OCI-LY1 (cell line): ENCODE measurements at regions not wholly inside any gene's neighbourhood (a gene's known extent, or its start where the extent isn't known, plus 50 kb on each side); places are given as distances from the start of the nearest gene placed in this dataset.

Experiments
- H2AFZ ChIP-seq: fragments of 200-600 bp; sonication (generic), shearing (Covaris generic); 2 replicates; pipeline ENCODE4 v1.6.0; 2014; ENCODE audit warnings: antibody characterized with exemption, mild to moderate bottlenecking, low read length
- H3F3A ChIP-seq: fragments of 200-600 bp; sonication (generic), shearing (Covaris generic); 2 replicates; pipeline ENCODE4 v1.6.0; 2014; ENCODE audit warnings: mild to moderate bottlenecking, antibody characterized with exemption, low read length, moderate library complexity; ENCODE audit not compliant: insufficient read depth
- H3K27ac ChIP-seq: fragments of 200-600 bp; sonication (generic); 2 replicates; pipeline ENCODE4 v1.5.1; 2014; ENCODE audit warnings: low read length, mixed run types, mild to moderate bottlenecking, low read depth; ENCODE audit not compliant: poor library complexity, severe bottlenecking
- H3K27me3 ChIP-seq: fragments of 200-600 bp; sonication (generic); 2 replicates; pipeline ENCODE4 v1.6.0; 2014; ENCODE audit warnings: antibody characterized with exemption, mild to moderate bottlenecking, low read length, moderate library complexity; ENCODE audit not compliant: insufficient read depth
- H3K36me3 ChIP-seq: fragments of 200-600 bp; sonication (generic); 2 replicates; pipeline ENCODE4 v1.6.1; 2014; ENCODE audit warnings: mild to moderate bottlenecking, antibody characterized with exemption, low read length, moderate library complexity, mixed read lengths; ENCODE audit not compliant: insufficient read depth
- H3K4me1 ChIP-seq: fragments of 200-600 bp; sonication (generic); 2 replicates; pipeline ENCODE4 v1.5.1; 2014; ENCODE audit warnings: mild to moderate bottlenecking, low read length, moderate library complexity; ENCODE audit not compliant: insufficient read depth, severe bottlenecking
- H3K4me2 ChIP-seq: fragments of 200-600 bp; sonication (generic), shearing (Covaris generic); 2 replicates; pipeline ENCODE4 v1.6.1; 2014; ENCODE audit warnings: low read length
- H3K4me3 ChIP-seq: fragments of 200-600 bp; sonication (generic); 2 replicates; pipeline ENCODE4 v1.5.1; 2014; ENCODE audit warnings: low read length, low read depth, mild to moderate bottlenecking, mixed read lengths; ENCODE audit not compliant: poor library complexity, severe bottlenecking
- H3K79me2 ChIP-seq: fragments of 200-600 bp; shearing (Covaris generic); 2 replicates; pipeline ENCODE4 v1.6.1; 2016; ENCODE audit warnings: mixed run types, low read length, mixed read lengths; ENCODE audit not compliant: insufficient read depth
- H3K9ac ChIP-seq: fragments of 200-600 bp; sonication (generic), shearing (Covaris generic); 2 replicates; pipeline ENCODE4 v1.6.1; 2014; ENCODE audit warnings: mild to moderate bottlenecking, low read length, mixed read lengths
- H3K9me2 ChIP-seq: fragments of 200-600 bp; sonication (generic), shearing (Covaris generic); 2 replicates; pipeline ENCODE4 v1.6.1; 2014; ENCODE audit warnings: low read depth, mild to moderate bottlenecking, low read length, mixed read lengths
- H3K9me3 ChIP-seq: fragments of 200-600 bp; shearing (Covaris generic); 2 replicates; pipeline ENCODE4 v1.6.1; 2014; ENCODE audit warnings: low read length, mixed read lengths
- H4K20me1 ChIP-seq: fragments of 200-600 bp; sonication (generic), shearing (Covaris generic); 2 replicates; pipeline ENCODE4 v1.6.0; 2016; ENCODE audit warnings: mild to moderate bottlenecking, low read length; ENCODE audit not compliant: insufficient read depth
- EZH2 ChIP-seq: fragments of 200-600 bp; sonication (generic), shearing (Covaris generic); IDR thresholded peaks from 2 replicates; pipeline ENCODE4 v1.8.0; 2017; ENCODE audit warnings: borderline replicate concordance, mixed run types, mild to moderate bottlenecking, antibody characterized with exemption, low read length, moderate library complexity, mixed read lengths
- TF ChIP-seq, protein P1 (sequence below): fragments of 200-600 bp; sonication (generic), shearing (Covaris generic); IDR thresholded peaks from 2 replicates; pipeline ENCODE4 v1.5.1; 2017; ENCODE audit warnings: mild to moderate bottlenecking, antibody characterized with exemption, low read length, moderate library complexity, mixed read lengths

DNA sequence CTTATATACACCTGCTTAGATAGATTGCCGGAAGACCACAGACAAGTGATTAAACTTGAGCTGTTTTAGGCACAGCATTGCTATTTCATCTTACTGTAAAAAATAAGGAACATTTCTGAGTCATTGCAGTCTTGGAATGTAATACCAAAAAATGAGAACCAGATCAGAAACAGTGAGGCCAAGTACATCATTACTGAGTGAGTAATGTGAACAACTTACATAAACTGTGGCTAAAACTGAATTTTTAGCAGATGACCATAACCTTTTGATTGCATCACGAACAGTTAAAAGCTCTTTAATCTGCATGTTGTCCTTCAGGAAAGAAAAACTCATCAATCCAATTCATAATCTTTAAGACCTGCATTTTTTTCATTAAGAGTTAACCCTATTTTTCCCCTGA lies 157.1 kb upstream of the FGF10 start:
- Histone ChIP-seq H3K79me2 (no peaks in the 10 kb centered on the region), H3K4me3 (no peak overlapping the region), H3F3A (no peaks in the 10 kb centered on the region), H3K9me3 (no peaks in the 10 kb centered on the region), H3K9ac (no peak overlapping the region), H3K27ac (no peak overlapping the region), H4K20me1 (no peaks in the 10 kb centered on the region), H3K36me3 (no peaks in the 10 kb centered on the region), H3K27me3 (no peaks in the 10 kb centered on the region), H3K4me2 (no peak overlapping the region), H3K9me2 (no peaks in the 10 kb centered on the region), H3K4me1 (no peaks in the 10 kb centered on the region), H2AFZ (no peak overlapping the region)
- no peak for TF ChIP-seq EZH2
- TF ChIP-seq, protein P1, sequence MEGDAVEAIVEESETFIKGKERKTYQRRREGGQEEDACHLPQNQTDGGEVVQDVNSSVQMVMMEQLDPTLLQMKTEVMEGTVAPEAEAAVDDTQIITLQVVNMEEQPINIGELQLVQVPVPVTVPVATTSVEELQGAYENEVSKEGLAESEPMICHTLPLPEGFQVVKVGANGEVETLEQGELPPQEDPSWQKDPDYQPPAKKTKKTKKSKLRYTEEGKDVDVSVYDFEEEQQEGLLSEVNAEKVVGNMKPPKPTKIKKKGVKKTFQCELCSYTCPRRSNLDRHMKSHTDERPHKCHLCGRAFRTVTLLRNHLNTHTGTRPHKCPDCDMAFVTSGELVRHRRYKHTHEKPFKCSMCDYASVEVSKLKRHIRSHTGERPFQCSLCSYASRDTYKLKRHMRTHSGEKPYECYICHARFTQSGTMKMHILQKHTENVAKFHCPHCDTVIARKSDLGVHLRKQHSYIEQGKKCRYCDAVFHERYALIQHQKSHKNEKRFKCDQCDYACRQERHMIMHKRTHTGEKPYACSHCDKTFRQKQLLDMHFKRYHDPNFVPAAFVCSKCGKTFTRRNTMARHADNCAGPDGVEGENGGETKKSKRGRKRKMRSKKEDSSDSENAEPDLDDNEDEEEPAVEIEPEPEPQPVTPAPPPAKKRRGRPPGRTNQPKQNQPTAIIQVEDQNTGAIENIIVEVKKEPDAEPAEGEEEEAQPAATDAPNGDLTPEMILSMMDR: no peak

DNA sequence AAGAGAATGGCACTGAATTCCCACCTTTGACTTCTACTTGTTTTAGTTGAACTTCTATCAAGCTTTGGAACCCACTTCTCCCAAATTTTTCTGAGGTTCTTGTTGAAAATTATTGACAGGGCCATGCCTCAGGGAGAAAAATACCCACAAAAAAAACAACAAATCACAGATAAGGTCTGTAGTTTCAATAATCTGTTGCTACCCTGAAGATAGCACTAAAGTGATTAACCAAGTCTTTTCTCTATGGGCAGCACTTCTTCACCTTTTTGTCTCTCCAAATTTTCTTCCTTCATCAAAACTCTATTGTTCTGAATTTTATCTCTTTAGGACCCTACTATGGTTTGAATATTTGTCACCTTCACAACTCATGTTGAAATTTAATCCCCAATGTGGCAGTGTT lies 154.3 kb upstream of the FGF10 start:
- no peaks in the 10 kb centered on the region for H3K4me1 ChIP-seq
- no peaks in the 10 kb centered on the region for H3K27me3 ChIP-seq
- TF ChIP-seq, protein P1: no peak
- no peak for TF ChIP-seq EZH2
- H3K9me2 ChIP-seq: no peaks in the 10 kb centered on the region
- no peak overlapping the region for H3K4me2 ChIP-seq
- H3K4me3 ChIP-seq: no peak overlapping the region
- no peak overlapping the region for H3K9ac ChIP-seq
- no peaks in the 10 kb centered on the region for H3F3A ChIP-seq
- no peaks in the 10 kb centered on the region for H3K79me2 ChIP-seq
- H3K27ac ChIP-seq: no peak overlapping the region
- no peak overlapping the region for H2AFZ ChIP-seq
- H3K9me3 ChIP-seq: no peaks in the 10 kb centered on the region
- no peaks in the 10 kb centered on the region for H3K36me3 ChIP-seq
- no peaks in the 10 kb centered on the region for H4K20me1 ChIP-seq

DNA sequence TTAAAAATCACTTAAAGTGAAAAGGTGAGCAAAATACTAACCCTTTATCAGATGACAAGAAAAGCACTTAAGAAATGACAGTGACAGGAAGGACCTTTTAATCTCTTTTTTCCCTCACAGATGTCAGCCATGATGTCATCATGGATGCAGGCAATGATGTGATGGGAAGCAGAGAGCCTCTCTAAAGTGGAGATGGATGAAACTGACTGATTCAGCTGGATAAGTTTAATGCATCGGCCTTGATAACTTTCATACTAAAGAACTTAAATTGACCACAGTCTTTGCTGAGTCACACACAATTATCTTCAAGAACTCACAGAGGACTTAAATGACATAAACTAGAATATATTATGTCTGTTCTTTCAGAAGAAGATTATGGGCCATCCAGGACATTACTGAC lies 153.2 kb upstream of the FGF10 start:
- Histone ChIP-seq H3K4me2 (no peak overlapping the region), H3K9me3 (no peaks in the 10 kb centered on the region), H3K9me2 (no peaks in the 10 kb centered on the region), H3K4me1 (no peaks in the 10 kb centered on the region), H3K27me3 (no peaks in the 10 kb centered on the region), H3K27ac (no peak overlapping the region), H2AFZ (no peak overlapping the region), H4K20me1 (no peaks in the 10 kb centered on the region), H3F3A (no peaks in the 10 kb centered on the region), H3K4me3 (no peak overlapping the region), H3K79me2 (no peaks in the 10 kb centered on the region), H3K36me3 (no peaks in the 10 kb centered on the region), H3K9ac (no peak overlapping the region)
- TF ChIP-seq, protein P1: no peak
- TF ChIP-seq EZH2: no peak
